H1 (cell line): ENCODE measurements at regions not wholly inside any gene's neighbourhood (a gene's known extent, or its start where the extent isn't known, plus 50 kb on each side); places are given as distances from the start of the nearest gene placed in this dataset.

Experiments
- CTCF ChIA-PET: fragments of 300-600 bp; sonication (Branson Sonifier 250); formaldehyde crosslinking; loops from one replicate; lab custom pipeline; 2021; ENCODE audit not compliant: partially characterized antibody; lab: Charles Lee
- POLR2A ChIA-PET: fragments of 300-600 bp; sonication (Branson Sonifier 250); formaldehyde crosslinking; loops from one replicate; lab custom pipeline; 2021; ENCODE audit warnings: inconsistent platforms; ENCODE audit not compliant: partially characterized antibody; lab: Charles Lee
- DNase-seq, 2 experiments: peaks; one replicate each; pipeline versions ENCODE4 v3.0.0 to v3.0.0-alpha.2; 2010 to 2022; ENCODE audit warnings: low spot score in 2 of 2, low read depth in 1 of 2, mixed read lengths in 1 of 2
- FAIRE-seq: peaks from 2 replicates; lab custom pipeline; 2011; peaks lifted over from hg19 to GRCh38; lab: Jason Lieb, UNC
- H2AFZ ChIP-seq: 2 replicates; pipeline ENCODE4 v1.8.1; 2012; ENCODE audit warnings: low read length, inconsistent platforms
- H2AK5ac ChIP-seq: 2 replicates; pipeline ENCODE4 v1.6.1; 2013; ENCODE audit warnings: low read depth, low read length
- H2BK120ac ChIP-seq: replicated peaks from 2 replicates; pipeline ENCODE3; 2013; ENCODE audit warnings: low read depth, low read length, inconsistent platforms
- H2BK12ac ChIP-seq: 2 replicates; pipeline ENCODE4 v1.6.1; 2013; ENCODE audit warnings: low read depth, low read length
- H2BK15ac ChIP-seq: 2 replicates; pipeline ENCODE4 v1.6.1; 2013; ENCODE audit warnings: low read length
- H2BK20ac ChIP-seq: 2 replicates; pipeline ENCODE4 v1.6.1; 2013; ENCODE audit warnings: low read length
- H2BK5ac ChIP-seq: 2 replicates; pipeline ENCODE4 v1.6.1; 2013; ENCODE audit warnings: low read depth, low read length
- H3K14ac ChIP-seq: 2 replicates; pipeline ENCODE4 v1.6.1; 2013; ENCODE audit warnings: inconsistent platforms; ENCODE audit not compliant: insufficient read length
- H3K18ac ChIP-seq: 2 replicates; pipeline ENCODE4 v1.6.1; 2013; ENCODE audit warnings: low read length; ENCODE audit errors: extremely low read depth
- H3K23ac ChIP-seq: 2 replicates; pipeline ENCODE4 v1.6.1; 2013; ENCODE audit warnings: inconsistent platforms; ENCODE audit not compliant: insufficient read length
- H3K23me2 ChIP-seq: 2 replicates; pipeline ENCODE4 v1.6.1; 2013; ENCODE audit warnings: low read depth, low read length
- H3K27ac ChIP-seq: 2 replicates; pipeline ENCODE4 v1.6.1; 2011; ENCODE audit warnings: low read depth, low read length, inconsistent platforms
- H3K27me3 ChIP-seq, 4 experiments: replicated peaks in 1 of 4; 1 replicate in 1 of 4; 2 replicates in 3 of 4; pipeline versions ENCODE4 v1.6.1 to v1.8.1; 2011 to 2013; ENCODE audit warnings: low read length in 3 of 4, mild to moderate bottlenecking in 3 of 4, inconsistent platforms in 2 of 4, mixed read lengths in 2 of 4, moderate library complexity in 1 of 4; ENCODE audit not compliant: control insufficient read depth in 3 of 4, insufficient read depth in 3 of 4; ENCODE audit errors: extremely low read depth in 1 of 4
- H3K36me3 ChIP-seq, 4 experiments: 2 replicates each; pipeline versions ENCODE4 v1.6.1 to v1.8.1; 2011 to 2013; ENCODE audit warnings: mild to moderate bottlenecking in 4 of 4, low read length in 3 of 4, moderate library complexity in 2 of 4, control low read depth in 1 of 4, inconsistent platforms in 1 of 4; ENCODE audit not compliant: insufficient read depth in 4 of 4, control insufficient read depth in 2 of 4
- H3K4ac ChIP-seq: replicated peaks from 2 replicates; pipeline ENCODE3; 2013; ENCODE audit warnings: low read length, low read depth, mixed read lengths, inconsistent platforms; ENCODE audit not compliant: insufficient read length
- H3K4me1 ChIP-seq, 4 experiments: replicated peaks in 1 of 4; 1 replicate in 1 of 4; 2 replicates in 3 of 4; pipeline versions ENCODE4 v1.6.1 to v1.8.1; 2011 to 2013; ENCODE audit warnings: low read length in 3 of 4, inconsistent platforms in 2 of 4, mixed read lengths in 1 of 4; ENCODE audit not compliant: insufficient read depth in 4 of 4, control insufficient read depth in 3 of 4
- H3K4me2 ChIP-seq, 2 experiments: 2 replicates each; pipeline versions ENCODE4 v1.6.1 to v1.8.1; 2011 to 2013; ENCODE audit warnings: low read depth in 2 of 2, low read length in 2 of 2, control low read depth in 1 of 2, inconsistent platforms in 1 of 2, mild to moderate bottlenecking in 1 of 2; ENCODE audit not compliant: insufficient read depth in 1 of 2
- H3K4me3 ChIP-seq, 4 experiments: fragments of 200-600, 300-600 bp in 1 of 4; sonication (generic), shearing (Covaris generic), sonication (Bioruptor Twin) in 1 of 4; 2 replicates each; pipeline versions ENCODE4 v1.5.1 to v1.8.1; 2011 to 2016; ENCODE audit warnings: low read length in 4 of 4, low read depth in 3 of 4, control low read depth in 2 of 4, inconsistent platforms in 2 of 4, mild to moderate bottlenecking in 2 of 4, mixed read lengths in 1 of 4, moderate library complexity in 1 of 4; ENCODE audit not compliant: insufficient read depth in 2 of 4; ENCODE audit errors: extremely low read depth in 1 of 4
- H3K56ac ChIP-seq: replicated peaks from 2 replicates; pipeline ENCODE3; 2013; ENCODE audit warnings: low read depth, mild to moderate bottlenecking, mixed read lengths, low read length, inconsistent platforms; ENCODE audit not compliant: insufficient read length
- H3K79me1 ChIP-seq: 2 replicates; pipeline ENCODE4 v1.6.1; 2013; ENCODE audit warnings: low read depth, low read length, control low read depth
- H3K79me2 ChIP-seq, 2 experiments: 2 replicates each; pipeline versions ENCODE4 v1.6.1 to v1.8.1; 2012 to 2013; ENCODE audit warnings: low read length in 2 of 2, mild to moderate bottlenecking in 2 of 2, inconsistent platforms in 1 of 2; ENCODE audit not compliant: insufficient read depth in 2 of 2, control insufficient read depth in 1 of 2
- H3K9ac ChIP-seq, 4 experiments: replicated peaks in 1 of 4; 1 replicate in 1 of 4; 2 replicates in 3 of 4; pipeline versions ENCODE4 v1.6.1 to v1.8.1; 2011 to 2013; ENCODE audit warnings: low read depth in 3 of 4, low read length in 3 of 4, control low read depth in 2 of 4, mild to moderate bottlenecking in 2 of 4, moderate library complexity in 2 of 4, inconsistent platforms in 1 of 4; ENCODE audit errors: extremely low read depth in 1 of 4
- H3K9me3 ChIP-seq, 2 experiments: 2 replicates each; pipeline versions ENCODE4 v1.6.1 to v1.8.1; 2012 to 2013; ENCODE audit warnings: mild to moderate bottlenecking in 2 of 2, moderate library complexity in 2 of 2, control low read depth in 1 of 2, inconsistent platforms in 1 of 2, low read depth in 1 of 2, low read length in 1 of 2, mixed read lengths in 1 of 2; ENCODE audit not compliant: insufficient read depth in 2 of 2
- H4K20me1 ChIP-seq, 2 experiments: replicated peaks in 1 of 2; 2 replicates each; pipeline versions ENCODE3 to v1.8.1; 2011 to 2013; ENCODE audit warnings: inconsistent platforms in 2 of 2, low read length in 2 of 2, mild to moderate bottlenecking in 1 of 2; ENCODE audit not compliant: insufficient read depth in 2 of 2, control insufficient read depth in 1 of 2
- H4K5ac ChIP-seq: 2 replicates; pipeline ENCODE4 v1.6.1; 2013; ENCODE audit warnings: low read length, low read depth, mixed read lengths, inconsistent platforms; ENCODE audit not compliant: insufficient read length
- H4K8ac ChIP-seq: 2 replicates; pipeline ENCODE4 v1.8.0; 2013; ENCODE audit warnings: mild to moderate bottlenecking, moderate library complexity, low read length, inconsistent platforms; ENCODE audit not compliant: insufficient read depth; ENCODE audit errors: extremely low read depth
- H4K91ac ChIP-seq: replicated peaks from 2 replicates; pipeline ENCODE3; 2013; ENCODE audit warnings: low read length, mixed read lengths, inconsistent platforms; ENCODE audit not compliant: insufficient read length
- CBX5 ChIP-seq: fragments of 300-800, 300-1000 bp; sonication (generic); IDR thresholded peaks from 2 replicates; pipeline ENCODE4 v1.7.1; 2016; ENCODE audit warnings: antibody characterized with exemption, low read length, low read depth
- CTBP2 ChIP-seq: IDR thresholded peaks from 2 replicates; pipeline ENCODE4 v1.7.0; 2011; ENCODE audit warnings: borderline replicate concordance, mild to moderate bottlenecking, moderate library complexity, mixed read lengths, low read length; ENCODE audit not compliant: insufficient read depth, insufficient read length
- GTF2F1 ChIP-seq: IDR thresholded peaks from 2 replicates; pipeline ENCODE4 v1.6.1; 2012; ENCODE audit warnings: low read depth, low read length, improper control_type of control experiment, borderline replicate concordance
- KDM5A ChIP-seq: fragments of 200-600 bp; IDR thresholded peaks from 2 replicates; pipeline ENCODE4 v1.7.1; 2012; ENCODE audit warnings: mild to moderate bottlenecking, low read length, inconsistent platforms, mixed read lengths
- MAX ChIP-seq: IDR thresholded peaks from 2 replicates; pipeline ENCODE4 v1.6.1; 2012; ENCODE audit warnings: inconsistent platforms
- YY1 ChIP-seq: IDR thresholded peaks from 2 replicates; pipeline ENCODE4 v1.6.1; 2011; ENCODE audit warnings: low read depth, mild to moderate bottlenecking, low read length
- ZNF274 ChIP-seq: IDR thresholded peaks from 2 replicates; pipeline ENCODE4 v1.7.0; 2012; ENCODE audit warnings: low read length, borderline replicate concordance; ENCODE audit errors: extremely low read depth
- WGBS, 2 experiments: shearing (Covaris generic) in 1 of 2; methylation state at CpG; one replicate each; pipeline versions ENCODE4 v1.1.6 to v1.1.7; 2013 to 2015; ENCODE audit warnings: low lambda C conversion rate in 2 of 2, mixed read lengths in 2 of 2, inconsistent platforms in 1 of 2, low coverage in 1 of 2, missing lambda C conversion rate in 1 of 2; ENCODE audit not compliant: insufficient replicate concordance in 2 of 2, insufficient coverage in 1 of 2, insufficient read length in 1 of 2; ENCODE audit errors: extremely low coverage in 1 of 2, missing lambda C conversion rate in 1 of 2; 5-methylcytosine and 5-hydroxymethylcytosine counted together

DNA sequence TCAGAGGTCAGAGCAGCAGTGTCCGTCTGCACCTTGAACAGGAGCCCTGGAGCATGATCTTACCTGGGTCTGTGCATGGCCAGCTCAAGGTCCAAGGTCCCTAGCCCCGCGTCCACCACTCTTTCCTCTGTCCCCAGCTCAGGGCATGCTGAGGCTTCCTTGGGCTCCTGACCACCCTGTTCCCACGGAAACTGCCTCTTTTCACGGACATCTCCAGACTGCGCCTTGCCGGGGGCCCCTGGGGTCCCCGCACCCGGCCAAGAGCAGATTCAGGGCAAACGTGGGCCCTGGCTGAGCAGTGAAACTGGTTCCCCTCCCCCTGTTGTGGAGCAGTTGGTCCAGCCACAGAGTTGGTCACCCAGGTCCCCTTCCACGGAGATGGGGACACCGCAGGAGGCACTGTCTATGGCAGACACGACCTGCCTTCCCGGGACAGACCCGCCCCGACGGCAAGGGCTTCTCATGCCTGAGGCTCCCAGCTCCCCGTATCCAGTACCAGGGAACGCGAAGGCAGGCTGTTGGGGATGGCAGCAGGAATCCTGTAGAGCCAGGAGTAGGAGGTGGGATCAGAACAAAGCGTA is 217.4 kb upstream of the PPP2R2D start:
- no peak overlapping the region for H3K27ac ChIP-seq
- H3K23ac ChIP-seq = no peak overlapping the region
- TF ChIP-seq YY1 (no peak), ZNF274 (no peak), GTF2F1 (no peak), CTBP2 (no peak), MAX (no peak), CBX5 (no peak), KDM5A (no peak)
- DNase-seq = no peak
- no peak overlapping the region for H4K5ac ChIP-seq
- H4K20me1 ChIP-seq = peaks cover 0 to 4% of the 10 kb centered on the region in 2 experiments
- ChIA-PET CTCF (interaction anchor here (0.8 to 1.3 kb wide), 2 partner anchors 13 to 25 kb away, joined by 3 to 4 read pairs; no protein-coding TSS in a partner anchor), POLR2A (no interaction called here)
- H2BK15ac ChIP-seq = 0 out of 2 replicates have a peak overlapping the region, but pooled peaks have one; percentile 61
- peaks cover 3% of the 10 kb centered on the region; the same call in 1 of the 2 replicates for H3K79me1 ChIP-seq
- no peak overlapping the region for H2AK5ac ChIP-seq
- peaks cover 8% of the 10 kb centered on the region; the same call in 1 of the 2 replicates for H3K23me2 ChIP-seq
- H2BK120ac ChIP-seq = no peak overlapping the region
- peaks cover 2 to 12% (median 6%) of the 10 kb centered on the region in 4 experiments; a peak in 6 of 7 replicates for H3K4me1 ChIP-seq
- no peak overlapping the region for H3K56ac ChIP-seq
- H3K18ac ChIP-seq = no peak overlapping the region
- H3K14ac ChIP-seq = no peak overlapping the region
- no peak overlapping the region for H4K91ac ChIP-seq
- H3K36me3 ChIP-seq = no peaks in the 10 kb centered on the region; a peak in 1 of 8 replicates
- no peak overlapping the region for H3K9ac ChIP-seq
- H3K79me2 ChIP-seq = no peaks in the 10 kb centered on the region
- H2BK12ac ChIP-seq = 0 out of 2 replicates have a peak overlapping the region, but pooled peaks have one; percentile 50
- H2BK20ac ChIP-seq = no peak overlapping the region
- H3K9me3 ChIP-seq = no peaks in the 10 kb centered on the region
- H3K27me3 ChIP-seq = no peaks in the 10 kb centered on the region; a peak in 1 of 7 replicates
- H3K4ac ChIP-seq = no peak overlapping the region
- H3K4me2 ChIP-seq = no peak overlapping the region
- no peak for FAIRE-seq
- H3K4me3 ChIP-seq = no peak overlapping the region
- WGBS, 2 experiments = 89% methylated on average over 19 of the region's 21 CpGs; no CpG with 5 or more reads in 1 of the 2 experiments
- H4K8ac ChIP-seq = peak overlapping the region; percentile 26; the same call in 1 of the 2 replicates
- no peak overlapping the region for H2AFZ ChIP-seq
- H2BK5ac ChIP-seq = no peak overlapping the region
